Activated CD4-positive, alpha-beta T cell treated with anti-CD3 and anti-CD28 coated beads for 36 hours (primary cell): ENCODE measurements at regions not wholly inside any gene's neighbourhood (a gene's known extent, or its start where the extent isn't known, plus 50 kb on each side); places are given as distances from the start of the nearest gene placed in this dataset.
"Not testable (repeated sequence)": the region's sequence is repeated elsewhere in the genome, so short reads cannot be mapped to it uniquely, and the experiment has no call there.

Source experiments
- ATAC-seq: fragments of 200-7000 bp; cut with Tn5 transposase; one replicate; pipeline ENCODE4 v1.10.0; 2021; ENCODE audit warnings: mild to moderate bottlenecking, moderate library complexity
- CTCF ChIA-PET: fragments of 350-600 bp; sonication (Branson Sonifier 250); formaldehyde crosslinking; loops from one replicate; lab custom pipeline; 2021; ENCODE audit warnings: antibody characterized with exemption; lab: Charles Lee
- POLR2A ChIA-PET: fragments of 350-600 bp; sonication (Branson Sonifier 250); formaldehyde crosslinking; loops from one replicate; lab custom pipeline; 2021; ENCODE audit warnings: antibody characterized with exemption, inconsistent platforms; lab: Charles Lee
- DNase-seq: peaks from one replicate; pipeline ENCODE4 v3.0.0-alpha.2; 2020
- H3K27ac Mint-ChIP-seq: one replicate; pipeline ENCODE4 v1.8.0; 2021; ENCODE audit warnings: mixed read lengths
- H3K27me3 Mint-ChIP-seq: one replicate; pipeline ENCODE4 v1.8.0; 2021; ENCODE audit warnings: mixed read lengths
- H3K36me3 Mint-ChIP-seq: one replicate; pipeline ENCODE4 v1.8.0; 2021; ENCODE audit warnings: low read depth, mixed read lengths
- H3K4me1 Mint-ChIP-seq: one replicate; pipeline ENCODE4 v1.8.0; 2021; ENCODE audit warnings: mixed read lengths
- H3K4me3 Mint-ChIP-seq: one replicate; pipeline ENCODE4 v1.8.0; 2021; ENCODE audit warnings: mild to moderate bottlenecking, moderate library complexity, mixed read lengths
- H3K9me3 Mint-ChIP-seq: one replicate; pipeline ENCODE4 v1.8.0; 2021; ENCODE audit warnings: low read depth, mixed read lengths
- intact Hi-C, 2 experiments: fragments of 100-400 bp; cut with DNase I in 1 of 2; cut with micrococcal nuclease in 1 of 2; formaldehyde crosslinking; loops; one replicate each; pipeline versions ENCODE4 v1.14.2 to v1.15.1; 2022 to 2024; cut with DNase I, micrococcal nuclease

DNA sequence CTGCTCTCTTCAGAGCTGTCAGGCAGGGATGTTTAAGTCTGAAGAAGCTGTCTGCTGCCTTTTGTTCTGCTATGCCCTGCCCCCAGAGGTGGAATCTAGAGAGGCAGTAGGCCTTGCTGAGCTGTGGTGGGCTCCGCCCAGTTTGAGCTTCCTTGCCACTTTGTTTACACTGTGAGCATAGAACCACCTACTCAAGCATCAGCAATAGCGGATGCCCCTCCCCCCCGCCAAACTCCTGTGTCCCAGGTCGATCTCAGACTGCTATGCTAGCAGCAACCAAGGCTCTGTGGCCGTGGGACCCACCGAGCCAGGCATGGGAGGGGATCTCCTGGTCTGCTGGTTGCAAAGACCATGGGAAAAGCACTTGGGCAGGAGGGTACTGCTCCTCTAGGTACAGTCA lies 140.5 kb upstream of the PLXNC1 start:
- H3K36me3 Mint-ChIP-seq, H3K9me3 Mint-ChIP-seq, H3K27me3 Mint-ChIP-seq, H3K4me3 Mint-ChIP-seq, intact Hi-C loops, ATAC-seq, POLR2A ChIA-PET, H3K27ac Mint-ChIP-seq: not testable (repeated sequence)
- H3K4me1 Mint-ChIP-seq: peaks cover 19% of the 10 kb centered on the region
- peak; percentile 63 for DNase-seq
- CTCF ChIA-PET: interaction anchor here (0.8 to 2.2 kb wide), 3 partner anchors 24 to 94 kb away, joined by 3 to 8 read pairs (median 5); no protein-coding TSS in a partner anchor

DNA sequence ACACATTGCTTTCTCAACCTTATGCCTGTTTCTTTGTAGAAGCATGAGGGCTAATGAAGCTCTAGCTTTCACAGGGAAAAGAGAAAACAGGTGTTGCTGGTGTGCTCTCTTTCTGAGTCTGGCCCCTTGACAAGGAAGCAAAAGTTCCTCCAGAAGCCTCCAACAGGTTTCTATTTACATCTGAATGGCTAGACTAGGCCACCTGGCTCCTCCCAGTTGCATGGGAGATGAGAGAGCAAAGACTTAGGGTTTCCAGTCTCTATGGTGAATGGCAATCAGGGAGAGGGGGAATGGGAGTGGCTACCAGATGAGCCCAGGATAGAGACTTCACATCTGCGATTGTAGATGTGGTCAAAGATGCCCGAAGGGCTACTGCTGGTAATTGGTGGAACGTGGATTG lies 138.1 kb upstream of the PLXNC1 start:
- H3K4me1 Mint-ChIP-seq: peaks cover 27% of the 10 kb centered on the region
- ChIA-PET POLR2A (no interaction called here), CTCF (no interaction called here)
- no peak overlapping the region for H3K27ac Mint-ChIP-seq
- no peak overlapping the region for H3K4me3 Mint-ChIP-seq
- no peaks in the 10 kb centered on the region for H3K27me3 Mint-ChIP-seq
- peaks cover 2% of the 10 kb centered on the region for H3K36me3 Mint-ChIP-seq
- ATAC-seq (no peak), DNase-seq (no peak)
- intact Hi-C loops: no loop called here
- peaks cover 7% of the 10 kb centered on the region for H3K9me3 Mint-ChIP-seq

DNA sequence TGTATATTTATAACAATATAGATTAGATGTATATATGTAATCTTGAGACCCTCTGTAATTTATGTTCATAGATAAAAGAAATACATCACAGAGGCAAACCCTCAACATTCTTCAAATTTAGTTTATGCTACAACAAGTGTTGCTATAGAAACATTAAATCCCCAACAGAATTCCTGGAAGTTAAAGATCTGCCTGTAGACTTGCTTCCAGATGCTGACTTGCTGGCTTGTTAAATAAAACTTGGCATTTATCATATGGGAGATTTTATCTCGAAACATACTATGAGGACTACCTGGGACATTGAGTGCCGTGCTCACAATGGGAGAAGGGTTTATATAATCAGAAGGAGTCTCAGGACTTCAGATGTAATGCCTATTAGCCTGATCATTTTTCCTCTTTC lies 136.3 kb upstream of the PLXNC1 start:
- CTCF ChIA-PET: interaction anchor here (1.3 kb wide), 1 partner anchor 90 kb away, joined by 4 read pairs; no protein-coding TSS in a partner anchor
- Mint-ChIP-seq H3K9me3 (peaks cover 17% of the 10 kb centered on the region), H3K27me3 (no peaks in the 10 kb centered on the region), H3K4me1 (peaks cover 24% of the 10 kb centered on the region), H3K4me3 (no peak overlapping the region), H3K36me3 (peaks cover 10% of the 10 kb centered on the region), H3K27ac (no peak overlapping the region)
- DNase-seq: no peak
- intact Hi-C loops: no loop called here
- no peak for ATAC-seq
- POLR2A ChIA-PET: no interaction called here

- Mint-ChIP-seq H3K36me3 (peaks cover 10% of the 10 kb centered on the region), H3K4me1 (peaks cover 21% of the 10 kb centered on the region), H3K27me3 (no peaks in the 10 kb centered on the region), H3K9me3 (peaks cover 22% of the 10 kb centered on the region), H3K27ac (no peak overlapping the region), H3K4me3 (no peak overlapping the region)
- ATAC-seq: no peak
- DNase-seq: no peak
- POLR2A ChIA-PET: no interaction called here
- CTCF ChIA-PET: interaction anchor here (1.3 kb wide), 1 partner anchor 89 kb away, joined by 4 read pairs; no protein-coding TSS in a partner anchor
- intact Hi-C loops: no loop called here
These were observed 135.8 kb upstream of the PLXNC1 start for GRCh38 chr12:94012590-94012989.

DNA sequence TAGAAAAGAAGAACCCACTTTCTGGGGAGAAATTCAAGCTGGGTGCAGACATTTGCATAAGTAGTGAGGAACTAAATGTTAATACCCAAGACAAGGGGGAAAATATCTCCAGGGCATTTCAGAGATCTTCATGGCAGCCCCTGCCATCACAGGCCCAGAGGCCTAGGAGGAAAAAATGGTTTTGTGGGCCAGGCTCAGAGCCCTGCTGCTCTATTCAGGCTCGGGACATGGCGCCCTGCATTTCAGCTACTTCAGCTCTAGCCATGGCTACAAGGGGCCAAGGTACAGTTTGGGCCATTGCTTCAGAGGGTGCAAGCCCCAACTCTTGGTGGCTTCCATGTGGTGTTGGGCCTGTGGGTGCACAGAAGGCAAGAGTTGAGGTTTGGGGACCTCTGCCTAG lies 131.1 kb upstream of the PLXNC1 start:
- Mint-ChIP-seq H3K36me3 (peaks cover 14% of the 10 kb centered on the region), H3K4me1 (peaks cover 13% of the 10 kb centered on the region), H3K9me3 (peaks cover 33% of the 10 kb centered on the region)
- ATAC-seq, H3K27ac Mint-ChIP-seq, H3K27me3 Mint-ChIP-seq, DNase-seq, intact Hi-C loops, POLR2A ChIA-PET, H3K4me3 Mint-ChIP-seq: not testable (repeated sequence)
- CTCF ChIA-PET: interaction anchor here (0.6 kb wide), 1 partner anchor 290 kb away, joined by 4 read pairs; no protein-coding TSS in a partner anchor

DNA sequence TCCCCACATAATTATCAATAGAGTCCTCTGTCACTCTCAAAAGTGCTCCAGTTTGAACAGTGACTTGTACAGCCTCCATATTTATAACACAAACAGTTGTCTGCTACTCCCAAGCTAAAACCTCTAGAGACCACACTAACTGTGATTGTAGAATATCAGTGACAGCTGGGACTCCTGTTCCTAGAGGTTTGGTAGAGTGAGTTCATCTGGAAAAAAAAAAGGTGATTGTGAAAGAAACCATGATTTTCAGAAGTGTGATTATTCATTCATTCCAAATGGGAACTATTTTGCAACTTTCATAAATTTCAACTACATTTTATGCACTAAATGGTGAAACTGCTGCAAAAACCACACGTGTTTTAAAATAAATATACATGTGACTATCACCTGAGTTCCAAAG lies 128.0 kb upstream of the PLXNC1 start:
- no peak overlapping the region for H3K4me3 Mint-ChIP-seq
- ChIA-PET POLR2A (no interaction called here), CTCF (no interaction called here)
- no peaks in the 10 kb centered on the region for H3K4me1 Mint-ChIP-seq
- no peak overlapping the region for H3K27ac Mint-ChIP-seq
- no peak for DNase-seq
- H3K27me3 Mint-ChIP-seq: no peaks in the 10 kb centered on the region
- ATAC-seq: no peak
- intact Hi-C loops: no loop called here
- peaks cover 36% of the 10 kb centered on the region for H3K9me3 Mint-ChIP-seq
- peaks cover 11% of the 10 kb centered on the region for H3K36me3 Mint-ChIP-seq

- no peak overlapping the region for H3K4me3 Mint-ChIP-seq
- H3K27me3 Mint-ChIP-seq: no peaks in the 10 kb centered on the region
- H3K27ac Mint-ChIP-seq: no peak overlapping the region
- ATAC-seq (no peak), DNase-seq (no peak)
- H3K36me3 Mint-ChIP-seq: no peaks in the 10 kb centered on the region
- ChIA-PET POLR2A (no interaction called here), CTCF (interaction anchor here (3.5 kb wide), 1 partner anchor 78 kb away, joined by 19 read pairs; no protein-coding TSS in a partner anchor)
- H3K9me3 Mint-ChIP-seq: peaks cover 10% of the 10 kb centered on the region
- H3K4me1 Mint-ChIP-seq: no peaks in the 10 kb centered on the region
- intact Hi-C loops: no loop called here
These were observed 124.5 kb upstream of the PLXNC1 start for GRCh38 chr12:94023879-94024278.

DNA sequence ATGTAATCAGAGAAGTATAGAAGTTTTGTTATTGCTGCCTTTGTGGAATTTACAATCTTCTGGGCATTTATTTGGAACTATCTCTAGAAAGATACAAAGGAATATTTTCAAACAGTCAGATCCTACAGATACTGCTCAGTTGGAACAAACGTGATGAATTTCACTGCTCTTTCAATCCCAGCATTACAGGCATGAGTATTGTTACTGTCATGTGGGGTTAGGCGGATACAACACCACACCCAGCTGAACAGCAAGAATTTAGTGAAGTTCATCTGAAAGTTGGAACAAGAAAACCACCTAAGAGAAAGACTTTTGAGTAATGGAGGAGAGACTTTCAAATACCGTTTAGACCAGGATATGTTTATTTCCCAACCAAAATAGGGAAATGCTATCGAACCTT lies 123.3 kb upstream of the PLXNC1 start:
- no peaks in the 10 kb centered on the region for H3K27me3 Mint-ChIP-seq
- ChIA-PET CTCF (no interaction called here), POLR2A (no interaction called here)
- peaks cover 10% of the 10 kb centered on the region for H3K9me3 Mint-ChIP-seq
- peaks cover under 1% of the 10 kb centered on the region for H3K4me1 Mint-ChIP-seq
- no peaks in the 10 kb centered on the region for H3K36me3 Mint-ChIP-seq
- no peak overlapping the region for H3K4me3 Mint-ChIP-seq
- intact Hi-C loops: no loop called here
- ATAC-seq: no peak
- no peak for DNase-seq
- no peak overlapping the region for H3K27ac Mint-ChIP-seq

GRCh38 chr12:94025756-94026155 lies 122.6 kb upstream of the PLXNC1 start:
- intact Hi-C loops: no loop called here
- Mint-ChIP-seq H3K9me3 (peaks cover 10% of the 10 kb centered on the region), H3K27ac (no peak overlapping the region), H3K27me3 (no peaks in the 10 kb centered on the region), H3K36me3 (no peaks in the 10 kb centered on the region), H3K4me1 (peaks cover 7% of the 10 kb centered on the region), H3K4me3 (no peak overlapping the region)
- ChIA-PET CTCF (no interaction called here), POLR2A (no interaction called here)
- DNase-seq (no peak), ATAC-seq (no peak)

DNA sequence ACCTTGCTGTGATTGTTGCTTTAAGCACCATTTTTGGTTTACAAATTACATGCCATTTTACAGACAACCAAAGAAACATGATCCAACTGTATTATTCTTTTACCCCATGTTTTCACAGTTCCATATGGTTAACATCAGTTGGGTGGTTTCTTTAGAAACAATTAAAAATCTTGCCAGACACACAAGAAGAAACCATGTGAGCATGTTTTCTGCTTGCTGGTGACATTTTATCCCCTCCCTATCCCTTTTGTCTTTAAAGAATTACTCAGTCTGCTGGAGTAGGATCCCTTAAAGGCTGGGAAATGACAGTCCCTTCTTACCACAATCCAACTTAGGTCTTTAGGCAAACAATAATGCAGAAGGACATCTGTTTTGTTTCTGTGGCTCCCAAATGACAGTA lies 121.8 kb upstream of the PLXNC1 start:
- intact Hi-C loops: no loop called here
- POLR2A ChIA-PET: no interaction called here
- Mint-ChIP-seq H3K36me3 (no peaks in the 10 kb centered on the region), H3K9me3 (peaks cover 10% of the 10 kb centered on the region), H3K27me3 (peaks cover 4% of the 10 kb centered on the region), H3K4me3 (no peak overlapping the region), H3K4me1 (peaks cover 15% of the 10 kb centered on the region), H3K27ac (no peak overlapping the region)
- CTCF ChIA-PET: no interaction called here
- ATAC-seq: no peak
- no peak for DNase-seq

DNA sequence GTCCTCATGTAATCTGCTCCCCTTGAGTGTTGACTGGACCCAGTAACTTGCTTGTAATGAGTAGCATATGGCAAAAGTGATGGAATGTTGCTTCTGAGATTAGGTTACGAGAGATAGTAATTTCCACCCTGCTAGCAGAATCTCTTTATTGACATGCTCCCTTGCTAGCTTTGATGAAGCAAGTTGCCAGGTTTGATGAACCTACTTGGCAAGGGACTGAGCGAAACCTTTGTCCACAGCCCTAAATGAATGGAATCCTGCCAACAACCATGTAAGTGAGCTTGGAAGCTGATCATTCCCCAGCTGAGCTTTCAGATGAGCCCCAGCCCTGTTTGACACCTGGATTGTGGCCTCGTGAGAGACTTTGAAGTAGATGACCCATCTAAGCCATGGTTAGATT lies 120.8 kb upstream of the PLXNC1 start:
- no peak for DNase-seq
- Mint-ChIP-seq H3K36me3 (peaks cover 1% of the 10 kb centered on the region), H3K27me3 (peaks cover 4% of the 10 kb centered on the region), H3K9me3 (peaks cover 11% of the 10 kb centered on the region), H3K27ac (no peak overlapping the region), H3K4me1 (peaks cover 22% of the 10 kb centered on the region), H3K4me3 (no peak overlapping the region)
- ChIA-PET POLR2A (no interaction called here), CTCF (interaction anchor here (1.2 kb wide), 2 partner anchors 40 to 74 kb away, joined by 3 to 4 read pairs; no protein-coding TSS in a partner anchor)
- ATAC-seq: no peak
- intact Hi-C loops: no loop called here

- POLR2A ChIA-PET: interaction anchor here (0.6 kb wide), 1 partner anchor 23 kb away, joined by 4 read pairs; no protein-coding TSS in a partner anchor
These were observed 116.6 kb upstream of the PLXNC1 start for GRCh38 chr12:94031763-94032162.

More at GRCh38 chr12:94031763-94032162, 116.6 kb upstream of the PLXNC1 start:
- Mint-ChIP-seq H3K27ac (peak overlapping the region; percentile 74), H3K9me3 (peaks cover 12% of the 10 kb centered on the region), H3K4me3 (no peak overlapping the region), H3K36me3 (peaks cover 4% of the 10 kb centered on the region), H3K27me3 (peaks cover 4% of the 10 kb centered on the region), H3K4me1 (peaks cover 37% of the 10 kb centered on the region)
- ATAC-seq (no peak), DNase-seq (no peak)
- intact Hi-C loops: no loop called here
- CTCF ChIA-PET: interaction anchor here (1.0 to 3.4 kb wide), 4 partner anchors 12 to 265 kb away, joined by 3 to 22 read pairs (median 4); no protein-coding TSS in a partner anchor
